Breast epithelium (tissue), 3 donors: ENCODE measurements at regions not wholly inside any gene's neighbourhood (a gene's known extent, or its start where the extent isn't known, plus 50 kb on each side); places are given as distances from the start of the nearest gene placed in this dataset.
"Not testable (repeated sequence)": the region's sequence is repeated elsewhere in the genome, so short reads cannot be mapped to it uniquely, and the experiment has no call there.

Experiments used
- POLR2A ChIP-seq: fragments of 450-650 bp; IDR thresholded peaks from one replicate; pipeline ENCODE4 v1.6.1; 2016; ENCODE audit warnings: antibody characterized with exemption, mild to moderate bottlenecking, moderate library complexity
- POLR2AphosphoS5 ChIP-seq, 3 donors: sonication (generic); formaldehyde crosslinking; IDR thresholded peaks; one replicate each; pipeline ENCODE4 v1.6.1; 2017; ENCODE audit warnings: antibody characterized with exemption in 3 of 3
- TF ChIP-seq, protein P1 (sequence below), 3 donors: fragments of 450-650 bp; IDR thresholded peaks; one replicate each; pipeline ENCODE4 v1.5.1; 2016 to 2017; ENCODE audit warnings: antibody characterized with exemption in 3 of 3, mild to moderate bottlenecking in 3 of 3, moderate library complexity in 3 of 3

DNA sequence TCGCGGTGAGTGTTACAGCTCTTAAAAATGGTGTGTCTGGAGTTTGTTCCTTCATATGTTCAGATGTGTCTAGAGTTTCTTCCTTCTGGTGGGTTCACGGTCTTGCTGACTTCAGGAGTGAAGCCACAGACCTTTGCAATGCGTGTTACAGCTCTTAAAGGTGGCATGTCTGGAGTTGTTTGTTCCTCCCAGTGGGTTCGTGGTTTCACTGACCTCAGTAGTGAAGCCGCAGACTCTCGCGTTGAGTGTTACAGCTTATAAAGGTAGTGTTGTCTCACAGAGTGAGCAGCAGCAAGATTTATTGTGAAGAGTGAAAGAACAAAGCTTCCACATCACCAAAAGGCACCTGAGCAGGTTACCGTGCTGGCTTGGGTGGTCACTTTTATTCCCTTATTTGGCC lies 135.9 kb upstream of the INTU start:
- TF ChIP-seq, protein P1, sequence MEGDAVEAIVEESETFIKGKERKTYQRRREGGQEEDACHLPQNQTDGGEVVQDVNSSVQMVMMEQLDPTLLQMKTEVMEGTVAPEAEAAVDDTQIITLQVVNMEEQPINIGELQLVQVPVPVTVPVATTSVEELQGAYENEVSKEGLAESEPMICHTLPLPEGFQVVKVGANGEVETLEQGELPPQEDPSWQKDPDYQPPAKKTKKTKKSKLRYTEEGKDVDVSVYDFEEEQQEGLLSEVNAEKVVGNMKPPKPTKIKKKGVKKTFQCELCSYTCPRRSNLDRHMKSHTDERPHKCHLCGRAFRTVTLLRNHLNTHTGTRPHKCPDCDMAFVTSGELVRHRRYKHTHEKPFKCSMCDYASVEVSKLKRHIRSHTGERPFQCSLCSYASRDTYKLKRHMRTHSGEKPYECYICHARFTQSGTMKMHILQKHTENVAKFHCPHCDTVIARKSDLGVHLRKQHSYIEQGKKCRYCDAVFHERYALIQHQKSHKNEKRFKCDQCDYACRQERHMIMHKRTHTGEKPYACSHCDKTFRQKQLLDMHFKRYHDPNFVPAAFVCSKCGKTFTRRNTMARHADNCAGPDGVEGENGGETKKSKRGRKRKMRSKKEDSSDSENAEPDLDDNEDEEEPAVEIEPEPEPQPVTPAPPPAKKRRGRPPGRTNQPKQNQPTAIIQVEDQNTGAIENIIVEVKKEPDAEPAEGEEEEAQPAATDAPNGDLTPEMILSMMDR (IDR thresholded peaks at IDR 0.05), result not testable (repeated sequence)
- TF ChIP-seq POLR2AphosphoS5 (IDR thresholded peaks at IDR 0.05); POLR2A: not testable (repeated sequence)
